ENCODE measurements at regions not wholly inside any gene's neighbourhood (a gene's known extent, or its start where the extent isn't known, plus 50 kb on each side); places are given as distances from the start of the nearest gene placed in this dataset.

- DNase-seq: no peak
These were observed 265.1 kb downstream of the PTPRU start for GRCh38 chr1:29501227-29501976.

DNA sequence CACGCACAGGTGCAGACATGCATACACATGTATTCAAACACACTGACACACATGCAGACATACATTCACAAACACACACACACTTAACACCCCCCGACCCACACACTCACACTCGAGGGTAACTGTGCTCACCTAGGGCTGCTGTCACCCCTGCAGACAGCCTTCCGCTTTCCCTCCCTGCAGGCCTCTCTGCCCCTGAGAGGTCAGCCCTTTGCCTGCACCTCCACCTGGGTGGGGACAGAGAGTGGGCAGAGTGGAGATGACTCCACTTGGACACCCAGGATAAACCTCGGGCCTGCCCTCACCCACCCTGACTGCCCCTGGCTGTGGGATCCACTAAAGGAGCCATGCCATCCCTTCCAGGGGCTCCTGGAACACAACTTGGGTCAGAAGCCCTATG lies 264.3 kb downstream of the PTPRU start:
- no peak for DNase-seq

GRCh38 chr1:29500041-29500440 lies 263.7 kb downstream of the PTPRU start:
- DNase-seq: no peak

GRCh38 chr1:29499104-29499650 lies 262.9 kb downstream of the PTPRU start:
- DNase-seq: no peak

GRCh38 chr1:29498126-29499103 lies 262.1 kb downstream of the PTPRU start:
- DNase-seq: no peak

DNA sequence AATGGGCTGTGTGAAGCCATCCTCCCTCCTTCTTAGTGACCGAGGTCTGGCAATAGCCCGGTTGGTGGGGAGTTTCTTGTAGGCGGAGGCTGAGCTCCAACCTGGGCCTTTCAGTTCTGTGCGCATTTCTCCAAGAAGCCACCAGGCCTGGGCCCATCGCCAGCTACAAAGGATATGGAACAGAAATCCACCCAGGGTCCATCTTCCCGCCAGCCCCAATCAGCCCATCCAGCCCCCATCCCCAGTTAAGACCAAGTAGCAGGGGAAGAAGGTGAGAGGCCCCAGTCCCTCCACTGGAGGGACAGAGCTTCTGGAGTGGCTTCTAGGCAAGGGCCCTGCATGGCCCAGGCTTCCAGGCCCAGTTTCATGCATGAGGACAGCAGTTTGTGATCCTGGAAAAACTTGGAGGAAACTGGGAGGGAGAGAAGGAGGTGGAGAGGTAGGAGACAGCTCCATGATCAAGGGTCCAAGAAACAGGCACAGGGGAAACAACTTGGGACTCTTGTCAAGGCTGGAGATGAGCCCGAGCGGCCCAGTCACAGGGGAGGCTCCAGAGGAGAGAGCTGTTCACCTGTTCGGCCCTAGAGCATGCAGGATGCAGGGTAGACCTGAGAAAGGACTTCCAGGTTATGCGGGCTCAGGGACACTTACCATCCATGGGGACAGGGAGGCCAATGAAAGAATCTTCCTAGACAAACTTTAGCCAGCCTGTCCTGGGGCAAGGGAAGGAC lies 261.2 kb downstream of the PTPRU start:
- DNase-seq: no peak

GRCh38 chr1:29496701-29497100 lies 260.4 kb downstream of the PTPRU start:
- DNase-seq: no peak

DNA sequence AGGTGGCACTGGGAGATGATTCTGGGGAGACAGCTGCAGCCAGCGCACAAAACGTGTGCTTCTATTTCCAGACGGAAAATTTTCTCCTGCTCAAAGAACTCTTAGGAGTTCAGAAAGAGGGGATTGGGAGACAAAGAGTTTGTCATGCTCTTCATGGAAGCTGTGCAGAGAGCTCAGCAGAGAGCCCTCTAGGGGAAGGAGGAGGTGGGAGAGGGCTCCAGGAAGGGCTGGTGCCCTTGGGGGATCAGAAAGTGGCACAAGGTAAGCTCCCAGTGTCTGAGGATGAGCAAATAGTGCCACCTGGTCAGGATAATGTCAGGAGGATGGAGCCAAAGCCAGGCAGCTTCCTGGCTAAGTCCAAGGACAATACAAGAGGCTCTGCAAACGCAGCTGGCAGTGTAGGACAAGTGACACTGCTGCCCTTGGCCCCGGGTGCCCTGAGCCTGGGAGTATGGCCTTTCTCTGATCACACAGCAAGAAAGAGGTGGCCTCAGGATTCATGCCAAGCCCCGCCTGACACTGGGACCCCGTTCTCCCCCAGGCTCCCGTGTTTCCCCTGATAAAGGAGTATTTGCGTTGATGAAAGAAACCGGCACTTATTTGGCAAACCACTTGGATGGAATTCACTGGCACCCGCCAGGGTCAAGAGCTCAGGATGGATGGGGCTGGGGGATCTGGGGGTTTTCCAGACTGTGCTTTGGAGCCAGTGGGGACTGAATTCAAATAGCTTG lies 254.0 kb downstream of the PTPRU start:
- no peak for DNase-seq

- DNase-seq: no peak
These were observed 253.1 kb downstream of the PTPRU start for GRCh38 chr1:29489471-29489870.

GRCh38 chr1:29488794-29489311 lies 252.5 kb downstream of the PTPRU start:
- no peak for DNase-seq

DNA sequence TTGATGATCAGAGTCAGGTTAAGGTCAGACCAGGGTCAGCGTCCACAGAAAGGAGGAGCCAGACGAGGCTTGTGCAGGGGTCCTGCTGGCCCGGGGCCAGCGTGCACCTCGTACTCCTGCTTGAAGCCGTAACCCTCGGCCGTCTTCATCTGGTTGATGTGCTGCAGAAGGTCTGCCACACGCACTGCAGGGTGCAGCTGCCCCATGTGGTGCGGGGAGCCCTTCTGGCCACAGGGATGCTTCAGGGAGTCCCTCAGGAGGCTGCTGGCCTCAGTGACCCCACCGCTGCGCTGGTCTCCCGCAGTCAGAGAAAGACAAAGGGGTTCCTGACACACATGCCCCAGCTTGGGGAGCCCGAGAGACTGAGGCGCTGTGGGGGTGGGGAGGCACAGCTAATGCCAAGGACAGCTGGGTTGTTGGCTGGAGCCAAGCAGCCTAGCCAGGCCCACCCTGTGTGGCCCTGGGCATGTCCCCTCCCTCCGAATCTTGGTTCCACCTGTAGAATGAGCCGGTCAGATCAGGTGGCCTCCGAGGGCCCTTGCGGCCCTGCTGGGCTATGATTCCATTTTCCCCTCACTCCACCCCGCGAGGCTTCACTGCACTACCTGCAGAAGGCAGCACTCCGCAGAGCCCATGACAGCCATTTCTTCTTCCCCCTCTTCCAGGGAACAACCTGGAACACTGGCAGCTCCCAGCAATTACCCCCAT lies 251.9 kb downstream of the PTPRU start:
- no peak for DNase-seq

- no peak for DNase-seq
These were observed 251.0 kb downstream of the PTPRU start for GRCh38 chr1:29487291-29487690.

- DNase-seq: no peak
These were observed 249.0 kb downstream of the PTPRU start for GRCh38 chr1:29485096-29485925.

GRCh38 chr1:29482991-29483390 lies 246.7 kb downstream of the PTPRU start:
- DNase-seq: no peak

DNA sequence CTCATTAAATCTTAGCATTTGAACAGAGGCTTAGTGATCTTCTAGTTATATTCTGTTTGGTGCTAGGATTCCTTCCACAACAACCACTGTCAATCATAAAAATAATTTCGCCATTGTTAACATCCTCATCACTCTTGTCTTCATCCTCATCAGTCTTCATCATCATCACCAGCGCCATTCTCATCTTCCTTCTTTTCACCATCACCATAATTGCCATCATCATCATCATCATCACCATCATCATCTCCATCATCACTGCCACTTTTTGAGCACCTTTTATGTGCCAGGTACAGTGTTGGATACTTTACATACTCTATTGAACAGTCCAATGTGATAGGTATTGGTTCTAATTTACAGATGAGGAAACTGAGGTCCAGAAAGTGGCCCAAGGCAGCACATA lies 245.7 kb downstream of the PTPRU start:
- no peak for DNase-seq

GRCh38 chr1:29481031-29481430 lies 244.7 kb downstream of the PTPRU start:
- no peak for DNase-seq

- no peak for DNase-seq
These were observed 242.6 kb downstream of the PTPRU start for GRCh38 chr1:29478879-29479278.

DNA sequence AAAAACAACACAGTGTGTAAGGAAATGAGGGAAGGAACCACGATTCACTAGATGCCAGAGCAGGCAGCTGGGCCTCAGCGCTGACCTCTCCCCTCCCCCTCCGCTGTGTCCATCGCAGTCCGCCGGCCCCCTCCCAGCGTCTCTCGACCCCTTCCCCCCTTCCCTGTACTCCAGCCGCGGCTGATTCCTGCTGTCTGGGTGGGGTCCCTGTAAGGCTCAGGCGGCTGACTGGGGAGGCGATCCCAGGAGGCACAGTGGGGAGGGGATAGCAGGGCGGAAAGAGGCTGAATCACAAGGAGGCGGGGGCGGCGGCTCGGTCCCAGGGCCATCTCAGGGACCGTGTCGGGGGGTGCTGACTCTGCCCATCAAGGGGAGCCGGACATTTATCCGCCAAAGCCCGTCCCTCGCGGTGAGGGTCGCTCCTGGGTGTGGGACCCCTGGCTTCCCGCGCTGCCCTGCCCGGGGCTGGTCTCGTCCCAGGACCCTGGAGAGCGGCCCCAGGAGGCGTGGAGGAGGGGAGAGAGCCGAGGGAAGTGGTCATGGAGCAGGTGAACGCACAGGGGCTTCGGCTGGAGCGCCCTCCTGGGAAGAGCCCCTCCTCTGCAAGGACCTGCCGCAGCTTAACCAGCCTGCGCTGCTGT lies 241.9 kb downstream of the PTPRU start:
- DNase-seq: no peak

GRCh38 chr1:29475326-29475725 lies 239.0 kb downstream of the PTPRU start:
- DNase-seq: no peak

Data from activated T-cell treated with anti-CD3 and anti-CD28 coated beads, Interleukin-2, amount 50 U/mL, for 1 hour (primary cell).